Endothelial cell of umbilical vein (primary cell): ENCODE measurements at regions not wholly inside any gene's neighbourhood (a gene's known extent, or its start where the extent isn't known, plus 50 kb on each side); places are given as distances from the start of the nearest gene placed in this dataset.

Source experiments
- BruUV-seq: library from RNA; stranded (reverse); fragments of 400-500 nt; replicated peaks from 2 replicates; lab custom pipeline; 2021; lab: Mats Ljungman, UMichigan
- CTCF ChIA-PET: fragments of 300-600, 350-600 bp; sonication (Branson Sonifier 250); formaldehyde crosslinking; loops from one replicate; lab custom pipeline; 2021; ENCODE audit warnings: antibody characterized with exemption, inconsistent platforms; lab: Charles Lee
- POLR2A ChIA-PET: fragments of 300-600, 350-600 bp; sonication (Branson Sonifier 250); formaldehyde crosslinking; loops from one replicate; lab custom pipeline; 2021; ENCODE audit warnings: antibody characterized with exemption, inconsistent platforms; lab: Charles Lee
- DNase-seq: peaks from one replicate; pipeline ENCODE4 v3.0.0-alpha.2; 2011; ENCODE audit warnings: low read depth, low spot score
- FAIRE-seq: peaks from 2 replicates; lab custom pipeline; 2011; peaks lifted over from hg19 to GRCh38; lab: Jason Lieb, UNC
- H2AFZ ChIP-seq: 2 replicates; pipeline ENCODE4 v1.6.0; 2012; ENCODE audit warnings: low read depth, low read length, control low read depth, inconsistent platforms
- H3K27ac ChIP-seq: 2 replicates; pipeline ENCODE4 v1.5.1; 2011; ENCODE audit warnings: low read depth, mild to moderate bottlenecking, control low read depth, low read length, moderate library complexity; ENCODE audit not compliant: insufficient read depth
- H3K27me3 ChIP-seq, 2 experiments: 2 replicates each; pipeline versions ENCODE4 v1.6.0 to v1.6.1; 2011; ENCODE audit warnings: low read length in 2 of 2, mixed read lengths in 1 of 2; ENCODE audit not compliant: control insufficient read depth in 2 of 2, insufficient read depth in 2 of 2
- H3K36me3 ChIP-seq, 2 experiments: 2 replicates in 1 of 2; 3 replicates in 1 of 2; pipeline ENCODE4 v1.5.1; 2011; ENCODE audit warnings: low read length in 2 of 2, mild to moderate bottlenecking in 1 of 2, moderate library complexity in 1 of 2; ENCODE audit not compliant: control insufficient read depth in 2 of 2, insufficient read depth in 2 of 2; ENCODE audit errors: extremely low read depth in 1 of 2
- H3K4me1 ChIP-seq: 3 replicates; pipeline ENCODE4 v1.5.1; 2011; ENCODE audit warnings: mild to moderate bottlenecking, low read length; ENCODE audit not compliant: control insufficient read depth, insufficient read depth; ENCODE audit errors: extremely low read depth
- H3K4me2 ChIP-seq: 2 replicates; pipeline ENCODE4 v1.6.1; 2011; ENCODE audit warnings: low read length, control low read depth, mixed read lengths; ENCODE audit not compliant: insufficient read depth
- H3K4me3 ChIP-seq, 3 experiments: fragments of 200-600 bp in 1 of 3; sonication (generic), shearing (Covaris generic) in 1 of 3; replicated peaks in 1 of 3; 2 replicates each; pipeline ENCODE4 v1.5.1; 2011 to 2016; ENCODE audit warnings: control low read depth in 3 of 3, low read length in 3 of 3, mild to moderate bottlenecking in 2 of 3, inconsistent platforms in 1 of 3, low read depth in 1 of 3, moderate library complexity in 1 of 3; ENCODE audit not compliant: insufficient read depth in 1 of 3
- H3K79me2 ChIP-seq: 2 replicates; pipeline ENCODE4 v1.6.0; 2012; ENCODE audit warnings: low read length, inconsistent platforms; ENCODE audit not compliant: control insufficient read depth, insufficient read depth
- H3K9ac ChIP-seq: replicated peaks from 2 replicates; pipeline ENCODE3; 2011; ENCODE audit warnings: low read length, control low read depth; ENCODE audit not compliant: insufficient read depth; ENCODE audit errors: extremely low read depth
- H3K9me1 ChIP-seq: replicated peaks from 3 replicates; pipeline ENCODE4 v1.6.0; 2011; ENCODE audit warnings: mild to moderate bottlenecking, low read length; ENCODE audit not compliant: control insufficient read depth, insufficient read depth; ENCODE audit errors: extremely low read depth
- H3K9me3 ChIP-seq: replicated peaks from 2 replicates; pipeline ENCODE4 v1.5.1; 2012; ENCODE audit warnings: low read length, inconsistent platforms; ENCODE audit not compliant: control insufficient read depth, insufficient read depth
- H4K20me1 ChIP-seq: replicated peaks from 2 replicates; pipeline ENCODE3; 2011; ENCODE audit warnings: mild to moderate bottlenecking, low read length; ENCODE audit not compliant: control insufficient read depth, insufficient read depth; ENCODE audit errors: extremely low read depth
- CTCF ChIP-seq, 2 donors: IDR thresholded peaks; 1 replicate in 1 of 2; 2 replicates in 1 of 2; pipeline ENCODE4 v1.5.1; 2011; ENCODE audit warnings: low read length in 2 of 2, mild to moderate bottlenecking in 2 of 2, moderate library complexity in 2 of 2, control low read depth in 1 of 2, inconsistent platforms in 1 of 2, low read depth in 1 of 2; ENCODE audit not compliant: insufficient read depth in 1 of 2; ENCODE audit errors: extremely low read depth in 1 of 2
- EZH2 ChIP-seq: IDR thresholded peaks from 2 replicates; pipeline ENCODE4 v1.6.1; 2012; ENCODE audit warnings: borderline replicate concordance, low read depth, mild to moderate bottlenecking, moderate library complexity, low read length, inconsistent platforms; ENCODE audit not compliant: severe bottlenecking
- FOS ChIP-seq: IDR thresholded peaks from 2 replicates; pipeline ENCODE4 v1.6.1; 2011; ENCODE audit warnings: mild to moderate bottlenecking, low read length, moderate library complexity, borderline replicate concordance; ENCODE audit not compliant: insufficient read depth
- GATA2 ChIP-seq: IDR thresholded peaks from 2 replicates; pipeline ENCODE4 v1.7.0; 2011; ENCODE audit warnings: low read depth, mild to moderate bottlenecking, moderate library complexity, mixed read lengths, low read length; ENCODE audit not compliant: insufficient read length, insufficient read depth
- JUN ChIP-seq: IDR thresholded peaks from 2 replicates; pipeline ENCODE4 v1.6.1; 2011; ENCODE audit warnings: borderline replicate concordance, low read depth; ENCODE audit not compliant: insufficient read length, insufficient read depth
- MAX ChIP-seq: IDR thresholded peaks from 2 replicates; pipeline ENCODE4 v1.6.1; 2011; ENCODE audit not compliant: insufficient read depth, insufficient read length
- MYC ChIP-seq: IDR thresholded peaks from one replicate; pipeline ENCODE4 v1.6.1; 2011; ENCODE audit warnings: mild to moderate bottlenecking, low read depth, low read length
- POLR2A ChIP-seq: IDR thresholded peaks from 2 replicates; pipeline ENCODE4 v1.6.1; 2012; ENCODE audit warnings: low read depth, mild to moderate bottlenecking, control low read depth, low read length
- POLR2AphosphoS5 ChIP-seq: IDR thresholded peaks from 2 replicates; pipeline ENCODE4 v1.6.1; 2012; ENCODE audit warnings: low read depth, mild to moderate bottlenecking, control low read depth, low read length, moderate library complexity; ENCODE audit not compliant: insufficient read depth
- dilution Hi-C: fragments of 300-500 bp; cut with MboI; formaldehyde crosslinking; loops from one replicate; pipeline ENCODE4 v1.15.0; 2019; ENCODE audit warnings: low sequenced_read_pairs; ENCODE audit not compliant: extremely low pct_ligation_motif_present
- intact Hi-C: fragments of 100-400 bp; cut with micrococcal nuclease; formaldehyde crosslinking; loops from one replicate; pipeline ENCODE4 v1.10.0; 2022

GRCh38 chr6:82735790-82736189 lies 329.9 kb downstream of the UBE3D start:
- FAIRE-seq (no peak), DNase-seq (no peak)
- Histone ChIP-seq H3K4me3 (no peak overlapping the region), H3K79me2 (no peaks in the 10 kb centered on the region), H3K27ac (no peak overlapping the region), H3K27me3 (peaks cover 0 to 2% of the 10 kb centered on the region in 2 experiments), H3K36me3 (no peaks in the 10 kb centered on the region), H3K9ac (no peak overlapping the region), H4K20me1 (no peaks in the 10 kb centered on the region), H3K9me3 (no peaks in the 10 kb centered on the region), H3K4me2 (no peak overlapping the region), H2AFZ (no peak overlapping the region), H3K9me1 (no peaks in the 10 kb centered on the region), H3K4me1 (no peaks in the 10 kb centered on the region)
- BruUV-seq, result no TSS peak
- CTCF ChIA-PET, result no interaction called here
- TF ChIP-seq FOS, result no peak
- dilution Hi-C loops (no loop called here), intact Hi-C loops (no loop called here)
- POLR2A ChIA-PET, result no interaction called here

DNA sequence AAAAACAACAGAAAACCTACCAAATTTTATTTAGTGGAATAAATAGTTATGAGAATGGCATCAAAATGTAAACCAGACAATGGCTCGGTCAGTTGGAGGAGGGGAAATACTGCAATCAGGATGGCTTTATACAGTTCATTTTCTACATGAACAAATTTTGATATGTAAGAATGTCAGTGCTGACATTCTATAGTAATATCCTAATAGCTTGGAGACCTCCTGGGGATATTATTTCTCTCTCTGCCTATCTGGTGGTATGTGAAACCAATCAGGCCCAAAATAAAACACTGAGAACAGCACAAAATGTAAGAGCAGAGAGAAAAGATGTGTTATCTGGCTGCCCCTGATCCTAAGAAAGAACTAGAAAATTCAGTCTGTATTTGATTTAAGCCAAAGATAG lies 327.7 kb downstream of the UBE3D start:
- Histone ChIP-seq H3K36me3 (no peaks in the 10 kb centered on the region), H2AFZ (no peak overlapping the region), H3K79me2 (no peaks in the 10 kb centered on the region), H3K27me3 (peaks cover 0 to 2% of the 10 kb centered on the region in 2 experiments), H3K4me3 (no peak overlapping the region), H3K4me2 (no peak overlapping the region), H3K9ac (no peak overlapping the region), H3K4me1 (no peaks in the 10 kb centered on the region), H4K20me1 (no peaks in the 10 kb centered on the region), H3K9me3 (no peaks in the 10 kb centered on the region), H3K27ac (no peak overlapping the region), H3K9me1 (no peaks in the 10 kb centered on the region)
- TF ChIP-seq EZH2 (no peak), MAX (no peak), JUN (no peak), POLR2A (no peak), POLR2AphosphoS5 (no peak), CTCF (IDR thresholded peaks at IDR 0.05; ENCODE audit: extremely low read depth in 1 of 2, insufficient read depth in 1 of 2, low read depth in 1 of 2, low read length in 2 of 2) (no peak), MYC (no peak), GATA2 (no peak), FOS (no peak)
- POLR2A ChIA-PET, result no interaction called here
- CTCF ChIA-PET, result interaction anchor here (0.9 kb wide), 1 partner anchor 16 kb away, joined by 3 read pairs; no protein-coding TSS in a partner anchor
- no TSS peak for BruUV-seq
- DNase-seq, result no peak
- dilution Hi-C loops, result no loop called here
- intact Hi-C loops, result no loop called here
- FAIRE-seq, result no peak
